ENCODE measurements at regions not wholly inside any gene's neighbourhood (a gene's known extent, or its start where the extent isn't known, plus 50 kb on each side); places are given as distances from the start of the nearest gene placed in this dataset.
"Not testable (repeated sequence)": the region's sequence is repeated elsewhere in the genome, so short reads cannot be mapped to it uniquely, and the experiment has no call there.

GRCh38 chr14:19267636-19268035 is 166.5 kb downstream of the POTEG start:
- H3K27ac ChIP-seq = not testable (repeated sequence)

GRCh38 chr14:19268047-19268627 is 166.0 kb downstream of the POTEG start:
- H3K27ac ChIP-seq = not testable (repeated sequence)

GRCh38 chr14:19272235-19272634 is 161.9 kb downstream of the POTEG start:
- H3K27ac ChIP-seq = not testable (repeated sequence)

- not testable (repeated sequence) for H3K27ac ChIP-seq
Observed at GRCh38 chr14:19289669-19290068, 144.5 kb downstream of the POTEG start.

- H3K27ac ChIP-seq = not testable (repeated sequence)
Observed at GRCh38 chr14:19300243-19300642, 133.9 kb downstream of the POTEG start.

GRCh38 chr14:19300838-19301237 is 133.3 kb downstream of the POTEG start:
- H3K27ac ChIP-seq = not testable (repeated sequence)

GRCh38 chr14:19303844-19304243 is 130.3 kb downstream of the POTEG start:
- not testable (repeated sequence) for H3K27ac ChIP-seq

GRCh38 chr14:19304442-19304841 is 129.7 kb downstream of the POTEG start:
- not testable (repeated sequence) for H3K27ac ChIP-seq

- not testable (repeated sequence) for H3K27ac ChIP-seq
Observed at GRCh38 chr14:19304918-19305317, 129.2 kb downstream of the POTEG start.

GRCh38 chr14:19305776-19306175 is 128.4 kb downstream of the POTEG start:
- H3K27ac ChIP-seq = not testable (repeated sequence)

GRCh38 chr14:19306405-19306804 is 127.7 kb downstream of the POTEG start:
- not testable (repeated sequence) for H3K27ac ChIP-seq

GRCh38 chr14:19311023-19311422 is 123.1 kb downstream of the POTEG start:
- TF ChIP-seq CTCF (IDR thresholded peaks at IDR 0.05) = peak; percentile 24

GRCh38 chr14:19330678-19331077 is 103.5 kb downstream of the POTEG start:
- H3K27ac ChIP-seq = not testable (repeated sequence)

More at GRCh38 chr14:19311023-19311422, 123.1 kb downstream of the POTEG start:
- H3K27ac ChIP-seq = not testable (repeated sequence)

- not testable (repeated sequence) for H3K27ac ChIP-seq
Observed at GRCh38 chr14:19337232-19338059, 96.7 kb downstream of the POTEG start.

GRCh38 chr14:19338060-19338372 is 96.1 kb downstream of the POTEG start:
- H3K27ac ChIP-seq = not testable (repeated sequence)

- not testable (repeated sequence) for H3K27ac ChIP-seq
Observed at GRCh38 chr14:19340976-19341375, 93.2 kb downstream of the POTEG start.

- H3K27ac ChIP-seq = not testable (repeated sequence)
Observed at GRCh38 chr14:19341627-19342026, 92.5 kb downstream of the POTEG start.

- not testable (repeated sequence) for H3K27ac ChIP-seq
Observed at GRCh38 chr14:19344261-19344660, 89.9 kb downstream of the POTEG start.

- H3K27ac ChIP-seq = not testable (repeated sequence)
Observed at GRCh38 chr14:19344689-19345088, 89.5 kb downstream of the POTEG start.

GRCh38 chr14:19345298-19345911 is 88.7 kb downstream of the POTEG start:
- H3K27ac ChIP-seq = not testable (repeated sequence)

GRCh38 chr14:19346074-19346480 is 88.1 kb downstream of the POTEG start:
- not testable (repeated sequence) for H3K27ac ChIP-seq

GRCh38 chr14:19346636-19347035 is 87.5 kb downstream of the POTEG start:
- H3K27ac ChIP-seq = not testable (repeated sequence)

Measured in 22Rv1 (cell line).